HCEC 1CT (cell line): ENCODE measurements at regions not wholly inside any gene's neighbourhood (a gene's known extent, or its start where the extent isn't known, plus 50 kb on each side); places are given as distances from the start of the nearest gene placed in this dataset.
A peak's percentile ranks its signal among the peaks of the same experiment; 100 is the strongest.

ENCODE experiments used
- DNase-seq: peaks from one replicate; pipeline ENCODE4 v3.0.0-alpha.2; 2017

- no peak for DNase-seq
Measured at GRCh38 chr10:125397608-125398007, 237.2 kb upstream of the CTBP2 start.

GRCh38 chr10:125396676-125397075, 236.3 kb upstream of the CTBP2 start:
- no peak for DNase-seq

- DNase-seq = no peak
Measured at GRCh38 chr10:125392609-125393008, 232.2 kb upstream of the CTBP2 start.

GRCh38 chr10:125392154-125392553, 231.8 kb upstream of the CTBP2 start:
- no peak for DNase-seq

GRCh38 chr10:125389648-125390047, 229.3 kb upstream of the CTBP2 start:
- no peak for DNase-seq

GRCh38 chr10:125379592-125379991, 219.2 kb upstream of the CTBP2 start:
- no peak for DNase-seq

- no peak for DNase-seq
Measured at GRCh38 chr10:125377368-125377767, 217.0 kb upstream of the CTBP2 start.

- DNase-seq = peak; percentile 11
Measured at GRCh38 chr10:125375210-125375609, 214.8 kb upstream of the CTBP2 start.

- DNase-seq = no peak
Measured at GRCh38 chr10:125373546-125373945, 213.2 kb upstream of the CTBP2 start.

GRCh38 chr10:125370578-125370977, 210.2 kb upstream of the CTBP2 start:
- no peak for DNase-seq

- DNase-seq = no peak
Measured at GRCh38 chr10:125369382-125370326, 209.3 kb upstream of the CTBP2 start.

- DNase-seq = no peak
Measured at GRCh38 chr10:125368146-125368545, 207.8 kb upstream of the CTBP2 start.

- no peak for DNase-seq
Measured at GRCh38 chr10:125363791-125364190, 203.4 kb upstream of the CTBP2 start.

GRCh38 chr10:125362950-125363349, 202.6 kb upstream of the CTBP2 start:
- no peak for DNase-seq

- no peak for DNase-seq
Measured at GRCh38 chr10:125359401-125359800, 199.0 kb upstream of the CTBP2 start.

GRCh38 chr10:125355657-125356056, 195.3 kb upstream of the CTBP2 start:
- DNase-seq = no peak

GRCh38 chr10:125350519-125350918, 190.2 kb upstream of the CTBP2 start:
- no peak for DNase-seq

- DNase-seq = no peak
Measured at GRCh38 chr10:125348536-125348935, 188.2 kb upstream of the CTBP2 start.

GRCh38 chr10:125344573-125345171, 184.3 kb upstream of the CTBP2 start:
- DNase-seq = no peak

- DNase-seq = no peak
Measured at GRCh38 chr10:125343983-125344382, 183.6 kb upstream of the CTBP2 start.

GRCh38 chr10:125343118-125343925, 183.0 kb upstream of the CTBP2 start:
- DNase-seq = peak; percentile 7

GRCh38 chr10:125341611-125342010, 181.2 kb upstream of the CTBP2 start:
- no peak for DNase-seq

GRCh38 chr10:125340903-125341302, 180.5 kb upstream of the CTBP2 start:
- no peak for DNase-seq
